Chondrocyte (in vitro differentiated cells): ENCODE measurements at regions not wholly inside any gene's neighbourhood (a gene's known extent, or its start where the extent isn't known, plus 50 kb on each side); places are given as distances from the start of the nearest gene placed in this dataset.

Experiments used
- DNase-seq: peaks from one replicate; pipeline ENCODE4 v3.0.0; 2021; ENCODE audit warnings: mixed read lengths, low spot score
- H3K27ac Mint-ChIP-seq: one replicate; pipeline ENCODE4 v1.8.0; 2021; ENCODE audit warnings: mild to moderate bottlenecking, moderate library complexity, mixed read lengths; ENCODE audit not compliant: unreplicated experiment
- H3K27me3 Mint-ChIP-seq: 2 replicates; pipeline ENCODE4 v1.8.0; 2021; ENCODE audit warnings: low read depth, mixed read lengths
- H3K36me3 Mint-ChIP-seq: 2 replicates; pipeline ENCODE4 v1.8.0; 2021; ENCODE audit warnings: low read depth, mixed read lengths
- H3K4me1 Mint-ChIP-seq: 2 replicates; pipeline ENCODE4 v1.8.0; 2021; ENCODE audit warnings: low read depth, mild to moderate bottlenecking, mixed read lengths
- H3K4me3 Mint-ChIP-seq: one replicate; pipeline ENCODE4 v1.8.0; 2021; ENCODE audit warnings: mild to moderate bottlenecking, moderate library complexity, mixed read lengths; ENCODE audit not compliant: unreplicated experiment
- H3K9me3 Mint-ChIP-seq: 2 replicates; pipeline ENCODE4 v1.8.0; 2021; ENCODE audit warnings: low read depth, mixed read lengths
- CTCF ChIP-seq: fragments of 200-600 bp; sonication (generic); IDR thresholded peaks from 2 replicates; pipeline ENCODE4 v1.5.0; 2021; ENCODE audit warnings: antibody characterized with exemption, mild to moderate bottlenecking, moderate library complexity

GRCh38 chr15:99496302-99496629 is 69.5 kb upstream of the MEF2A start:
- no peaks in the 10 kb centered on the region for H3K27me3 Mint-ChIP-seq
- peaks cover 13% of the 10 kb centered on the region for H3K9me3 Mint-ChIP-seq
- TF ChIP-seq CTCF: no peak
- H3K4me3 Mint-ChIP-seq: no peak overlapping the region
- no peak for DNase-seq
- H3K27ac Mint-ChIP-seq: no peak overlapping the region
- peaks cover 4% of the 10 kb centered on the region for H3K36me3 Mint-ChIP-seq
- peaks cover 14% of the 10 kb centered on the region for H3K4me1 Mint-ChIP-seq

GRCh38 chr15:99502182-99502581 is 63.6 kb upstream of the MEF2A start:
- H3K36me3 Mint-ChIP-seq: peaks cover 4% of the 10 kb centered on the region
- H3K4me3 Mint-ChIP-seq: no peak overlapping the region
- peaks cover 26% of the 10 kb centered on the region for H3K4me1 Mint-ChIP-seq
- no peak overlapping the region for H3K27ac Mint-ChIP-seq
- H3K9me3 Mint-ChIP-seq: peaks cover 13% of the 10 kb centered on the region
- no peak for DNase-seq
- no peaks in the 10 kb centered on the region for H3K27me3 Mint-ChIP-seq
- no peak for TF ChIP-seq CTCF

DNA sequence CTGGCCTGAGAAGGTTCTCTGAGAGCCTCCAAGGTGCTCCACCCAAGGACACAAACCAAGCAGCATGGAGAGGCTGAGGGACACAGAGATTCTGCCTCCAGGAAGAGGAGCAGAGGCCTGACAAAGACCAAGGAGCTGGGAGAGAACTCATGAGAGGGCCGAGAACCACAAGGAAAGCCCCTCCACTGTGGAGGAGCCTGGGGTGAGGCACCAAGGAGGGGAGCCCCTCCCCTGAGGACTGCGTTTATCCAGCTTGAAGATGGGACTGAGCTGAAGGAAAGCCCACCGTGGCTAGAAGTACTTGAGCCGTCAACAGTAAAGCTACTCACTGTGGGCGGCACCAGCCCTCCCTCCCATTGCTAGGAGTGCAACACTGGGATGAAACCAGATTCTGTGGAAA is 63.1 kb upstream of the MEF2A start:
- Mint-ChIP-seq H3K27me3 (no peaks in the 10 kb centered on the region), H3K27ac (no peak overlapping the region), H3K9me3 (peaks cover 8% of the 10 kb centered on the region), H3K4me1 (peaks cover 30% of the 10 kb centered on the region), H3K4me3 (no peak overlapping the region), H3K36me3 (peaks cover 2% of the 10 kb centered on the region)
- TF ChIP-seq CTCF: no peak
- no peak for DNase-seq

GRCh38 chr15:99503411-99503810 is 62.4 kb upstream of the MEF2A start:
- H3K9me3 Mint-ChIP-seq: peaks cover 1% of the 10 kb centered on the region
- H3K4me3 Mint-ChIP-seq: no peak overlapping the region
- no peak for TF ChIP-seq CTCF
- H3K27me3 Mint-ChIP-seq: no peaks in the 10 kb centered on the region
- H3K27ac Mint-ChIP-seq: no peak overlapping the region
- peaks cover 36% of the 10 kb centered on the region for H3K4me1 Mint-ChIP-seq
- H3K36me3 Mint-ChIP-seq: no peaks in the 10 kb centered on the region
- DNase-seq: no peak

- Mint-ChIP-seq H3K27ac (no peak overlapping the region), H3K27me3 (no peaks in the 10 kb centered on the region), H3K4me3 (no peak overlapping the region), H3K9me3 (no peaks in the 10 kb centered on the region), H3K36me3 (no peaks in the 10 kb centered on the region), H3K4me1 (peaks cover 42% of the 10 kb centered on the region)
- no peak for DNase-seq
- TF ChIP-seq CTCF: no peak
These were observed 61.5 kb upstream of the MEF2A start for GRCh38 chr15:99504071-99504822.
